ENCODE measurements at regions not wholly inside any gene's neighbourhood (a gene's known extent, or its start where the extent isn't known, plus 50 kb on each side); places are given as distances from the start of the nearest gene placed in this dataset.

GRCh38 chr11:26231252-26231661 is 100.7 kb upstream of the ANO3 start:
- Histone ChIP-seq H3K4me2 (ENCODE audit: low read length) (no peak overlapping the region), H3K4me1 (ENCODE audit: control insufficient read depth in 1 of 2, insufficient read depth in 2 of 2, low read length in 2 of 2) (no peaks in the 10 kb centered on the region), H3K4me3 (replicated peaks in 1 of 2; ENCODE audit: low read depth in 1 of 2, low read length in 2 of 2) (no peak overlapping the region), H2AFZ (ENCODE audit: low read depth, low read length, poor library complexity, severe bottlenecking) (no peak overlapping the region), H3K79me2 (ENCODE audit: insufficient read depth, low read length) (no peaks in the 10 kb centered on the region), H3K36me3 (ENCODE audit: control insufficient read depth in 1 of 2, insufficient read depth in 2 of 2, low read length in 2 of 2) (no peaks in the 10 kb centered on the region), H3K9ac (ENCODE audit: low read length) (no peak overlapping the region), H4K20me1 (ENCODE audit: insufficient read depth) (no peaks in the 10 kb centered on the region), H3K9me3 (ENCODE audit: control insufficient read depth in 1 of 2, insufficient read depth in 1 of 2, low read depth in 1 of 2, low read length in 2 of 2) (peaks cover 4 to 14% of the 10 kb centered on the region in 2 experiments; a peak in 2 of 4 replicates), H3K9me2 (ENCODE audit: insufficient read depth) (no peaks in the 10 kb centered on the region), H3K27me3 (ENCODE audit: insufficient read depth, low read length) (no peaks in the 10 kb centered on the region), H3K27ac (ENCODE audit: low read depth, low read length) (no peak overlapping the region)
- BruUV-seq (replicated peaks): no TSS peak
- POLR2A ChIA-PET: no interaction called here
- no peak for ATAC-seq
- TF ChIP-seq POLR2AphosphoS5 (IDR thresholded peaks at IDR 0.05; ENCODE audit: low read depth, low read length): no peak
- RAD21 ChIA-PET (ENCODE audit: low non-redundant PET in 1 of 2, low total read pairs in 2 of 2, uncharacterized antibody in 2 of 2, unreplicated experiment in 2 of 2): no interaction called here
- intact Hi-C loops (cut with micrococcal nuclease): no loop called here
- DNase-seq (ENCODE audit: low read depth, low spot score): no peak
- CTCF ChIA-PET: no interaction called here

- no peaks in the 10 kb centered on the region for H3K27me3 ChIP-seq (ENCODE audit: insufficient read depth, low read length)
- no peak overlapping the region for H3K4me2 ChIP-seq (ENCODE audit: low read length)
- H3K79me2 ChIP-seq (ENCODE audit: insufficient read depth, low read length): no peaks in the 10 kb centered on the region
- intact Hi-C loops (cut with micrococcal nuclease): no loop called here
- H3K9ac ChIP-seq (ENCODE audit: low read length): no peak overlapping the region
- no peak for DNase-seq (ENCODE audit: low read depth, low spot score)
- BruUV-seq (replicated peaks): no TSS peak
- no peaks in the 10 kb centered on the region for H3K9me2 ChIP-seq (ENCODE audit: insufficient read depth)
- no peak for ATAC-seq
- H3K36me3 ChIP-seq (ENCODE audit: control insufficient read depth in 1 of 2, insufficient read depth in 2 of 2, low read length in 2 of 2): no peaks in the 10 kb centered on the region
- POLR2A ChIA-PET: no interaction called here
- no peak overlapping the region for H3K27ac ChIP-seq (ENCODE audit: low read depth, low read length)
- peaks cover 4 to 14% of the 10 kb centered on the region in 2 experiments; a peak in 2 of 4 replicates for H3K9me3 ChIP-seq (ENCODE audit: control insufficient read depth in 1 of 2, insufficient read depth in 1 of 2, low read depth in 1 of 2, low read length in 2 of 2)
- no peak overlapping the region for H2AFZ ChIP-seq (ENCODE audit: low read depth, low read length, poor library complexity, severe bottlenecking)
- RAD21 ChIA-PET (ENCODE audit: low non-redundant PET in 1 of 2, low total read pairs in 2 of 2, uncharacterized antibody in 2 of 2, unreplicated experiment in 2 of 2): no interaction called here
- CTCF ChIA-PET: no interaction called here
- H3K4me1 ChIP-seq (ENCODE audit: control insufficient read depth in 1 of 2, insufficient read depth in 2 of 2, low read length in 2 of 2): no peaks in the 10 kb centered on the region
- no peaks in the 10 kb centered on the region for H4K20me1 ChIP-seq (ENCODE audit: insufficient read depth)
- H3K4me3 ChIP-seq (replicated peaks in 1 of 2; ENCODE audit: low read depth in 1 of 2, low read length in 2 of 2): no peak overlapping the region
- TF ChIP-seq REST (IDR thresholded peaks at IDR 0.05; ENCODE audit: low read depth): no peak
- TF ChIP-seq JUND (IDR thresholded peaks at IDR 0.05): no peak
- no peak for TF ChIP-seq CEBPB (IDR thresholded peaks at IDR 0.05; ENCODE audit: low read depth)
- TF ChIP-seq EZH2 (IDR thresholded peaks at IDR 0.05): no peak
- TF ChIP-seq YY1 (IDR thresholded peaks at IDR 0.05; ENCODE audit: extremely low read depth, insufficient replicate concordance, low read depth, low read length): no peak
- TF ChIP-seq SRF (IDR thresholded peaks at IDR 0.05; ENCODE audit: low read depth): no peak
- TF ChIP-seq FOSL1 (IDR thresholded peaks at IDR 0.05; ENCODE audit: low read depth): no peak
- no peak for TF ChIP-seq CTCF (IDR thresholded peaks at IDR 0.05 in 2 of 3, conservative IDR thresholded peaks at IDR 0.05 in 1 of 3; ENCODE audit: borderline replicate concordance in 1 of 3, insufficient read depth in 1 of 3, low read depth in 2 of 3, low read length in 2 of 3)
- TF ChIP-seq ELF1 (IDR thresholded peaks at IDR 0.05; ENCODE audit: borderline replicate concordance, low read depth): no peak
- no peak for TF ChIP-seq RAD21 (IDR thresholded peaks at IDR 0.05; ENCODE audit: low read depth)
- no peak for TF ChIP-seq ZBTB33 (IDR thresholded peaks at IDR 0.05; ENCODE audit: extremely low read depth, insufficient replicate concordance, low read length)
- TF ChIP-seq TCF7L2 (IDR thresholded peaks at IDR 0.05; ENCODE audit: borderline replicate concordance, extremely low read depth, insufficient read depth, insufficient read length): no peak
These were observed 97.5 kb upstream of the ANO3 start for GRCh38 chr11:26234451-26234850.

All from HCT116 (cell line).